OCI-LY1 (cell line): ENCODE measurements at regions not wholly inside any gene's neighbourhood (a gene's known extent, or its start where the extent isn't known, plus 50 kb on each side); places are given as distances from the start of the nearest gene placed in this dataset.

Experiments used
- H2AFZ ChIP-seq: fragments of 200-600 bp; sonication (generic), shearing (Covaris generic); 2 replicates; pipeline ENCODE4 v1.6.0; 2014; ENCODE audit warnings: antibody characterized with exemption, mild to moderate bottlenecking, low read length
- H3F3A ChIP-seq: fragments of 200-600 bp; sonication (generic), shearing (Covaris generic); 2 replicates; pipeline ENCODE4 v1.6.0; 2014; ENCODE audit warnings: mild to moderate bottlenecking, antibody characterized with exemption, low read length, moderate library complexity; ENCODE audit not compliant: insufficient read depth
- H3K27ac ChIP-seq: fragments of 200-600 bp; sonication (generic); 2 replicates; pipeline ENCODE4 v1.5.1; 2014; ENCODE audit warnings: low read length, mixed run types, mild to moderate bottlenecking, low read depth; ENCODE audit not compliant: poor library complexity, severe bottlenecking
- H3K27me3 ChIP-seq: fragments of 200-600 bp; sonication (generic); 2 replicates; pipeline ENCODE4 v1.6.0; 2014; ENCODE audit warnings: antibody characterized with exemption, mild to moderate bottlenecking, low read length, moderate library complexity; ENCODE audit not compliant: insufficient read depth
- H3K36me3 ChIP-seq: fragments of 200-600 bp; sonication (generic); 2 replicates; pipeline ENCODE4 v1.6.1; 2014; ENCODE audit warnings: mild to moderate bottlenecking, antibody characterized with exemption, low read length, moderate library complexity, mixed read lengths; ENCODE audit not compliant: insufficient read depth
- H3K4me1 ChIP-seq: fragments of 200-600 bp; sonication (generic); 2 replicates; pipeline ENCODE4 v1.5.1; 2014; ENCODE audit warnings: mild to moderate bottlenecking, low read length, moderate library complexity; ENCODE audit not compliant: insufficient read depth, severe bottlenecking
- H3K4me2 ChIP-seq: fragments of 200-600 bp; sonication (generic), shearing (Covaris generic); 2 replicates; pipeline ENCODE4 v1.6.1; 2014; ENCODE audit warnings: low read length
- H3K4me3 ChIP-seq: fragments of 200-600 bp; sonication (generic); 2 replicates; pipeline ENCODE4 v1.5.1; 2014; ENCODE audit warnings: low read length, low read depth, mild to moderate bottlenecking, mixed read lengths; ENCODE audit not compliant: poor library complexity, severe bottlenecking
- H3K79me2 ChIP-seq: fragments of 200-600 bp; shearing (Covaris generic); 2 replicates; pipeline ENCODE4 v1.6.1; 2016; ENCODE audit warnings: mixed run types, low read length, mixed read lengths; ENCODE audit not compliant: insufficient read depth
- H3K9ac ChIP-seq: fragments of 200-600 bp; sonication (generic), shearing (Covaris generic); 2 replicates; pipeline ENCODE4 v1.6.1; 2014; ENCODE audit warnings: mild to moderate bottlenecking, low read length, mixed read lengths
- H3K9me2 ChIP-seq: fragments of 200-600 bp; sonication (generic), shearing (Covaris generic); 2 replicates; pipeline ENCODE4 v1.6.1; 2014; ENCODE audit warnings: low read depth, mild to moderate bottlenecking, low read length, mixed read lengths
- H3K9me3 ChIP-seq: fragments of 200-600 bp; shearing (Covaris generic); 2 replicates; pipeline ENCODE4 v1.6.1; 2014; ENCODE audit warnings: low read length, mixed read lengths
- H4K20me1 ChIP-seq: fragments of 200-600 bp; sonication (generic), shearing (Covaris generic); 2 replicates; pipeline ENCODE4 v1.6.0; 2016; ENCODE audit warnings: mild to moderate bottlenecking, low read length; ENCODE audit not compliant: insufficient read depth
- CTCF ChIP-seq: fragments of 200-600 bp; sonication (generic), shearing (Covaris generic); IDR thresholded peaks from 2 replicates; pipeline ENCODE4 v1.5.1; 2017; ENCODE audit warnings: mild to moderate bottlenecking, antibody characterized with exemption, low read length, moderate library complexity, mixed read lengths
- EZH2 ChIP-seq: fragments of 200-600 bp; sonication (generic), shearing (Covaris generic); IDR thresholded peaks from 2 replicates; pipeline ENCODE4 v1.8.0; 2017; ENCODE audit warnings: borderline replicate concordance, mixed run types, mild to moderate bottlenecking, antibody characterized with exemption, low read length, moderate library complexity, mixed read lengths

GRCh38 chr3:158882445-158882844 lies 80.6 kb downstream of the MFSD1 start:
- Histone ChIP-seq H3K36me3 (no peaks in the 10 kb centered on the region), H3F3A (no peaks in the 10 kb centered on the region), H3K79me2 (no peaks in the 10 kb centered on the region), H3K27ac (no peak overlapping the region), H3K9me2 (no peaks in the 10 kb centered on the region), H3K4me1 (no peaks in the 10 kb centered on the region), H3K27me3 (no peaks in the 10 kb centered on the region), H3K4me3 (no peak overlapping the region), H3K4me2 (no peak overlapping the region), H4K20me1 (no peaks in the 10 kb centered on the region), H3K9ac (no peak overlapping the region), H3K9me3 (no peaks in the 10 kb centered on the region), H2AFZ (no peak overlapping the region)
- TF ChIP-seq CTCF, result no peak
- no peak for TF ChIP-seq EZH2

DNA sequence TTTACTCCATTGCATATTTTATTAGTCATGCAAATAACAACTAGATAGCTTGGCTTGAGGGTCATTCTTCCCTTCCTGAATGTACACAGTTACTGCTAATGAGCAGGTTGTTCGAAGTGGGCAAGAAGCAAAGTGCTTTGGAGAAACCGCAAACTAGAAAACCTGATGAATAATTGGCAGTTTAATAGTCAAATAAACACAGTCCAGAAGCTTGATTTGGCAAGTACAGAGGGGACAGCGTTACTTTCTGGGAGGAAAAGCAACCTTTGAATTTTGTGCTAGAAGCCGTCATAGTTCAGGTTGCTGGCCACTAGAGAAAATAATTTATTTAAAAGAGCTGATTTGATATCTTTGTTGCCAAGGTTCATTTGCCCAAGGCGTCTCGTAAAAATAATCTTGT lies 94.9 kb downstream of the MFSD1 start:
- H4K20me1 ChIP-seq, result no peaks in the 10 kb centered on the region
- no peaks in the 10 kb centered on the region for H3K36me3 ChIP-seq
- H3K4me2 ChIP-seq, result no peak overlapping the region
- no peak overlapping the region for H3K27ac ChIP-seq
- H3F3A ChIP-seq, result no peaks in the 10 kb centered on the region
- H3K27me3 ChIP-seq, result no peaks in the 10 kb centered on the region; the same call in 1 of the 2 replicates
- no peak for TF ChIP-seq EZH2
- TF ChIP-seq CTCF, result no peak
- H3K9me3 ChIP-seq, result no peaks in the 10 kb centered on the region
- H3K79me2 ChIP-seq, result no peaks in the 10 kb centered on the region
- no peak overlapping the region for H2AFZ ChIP-seq
- peaks cover 2% of the 10 kb centered on the region; the same call in 1 of the 2 replicates for H3K9me2 ChIP-seq
- H3K9ac ChIP-seq, result no peak overlapping the region
- H3K4me1 ChIP-seq, result no peaks in the 10 kb centered on the region
- no peak overlapping the region for H3K4me3 ChIP-seq

DNA sequence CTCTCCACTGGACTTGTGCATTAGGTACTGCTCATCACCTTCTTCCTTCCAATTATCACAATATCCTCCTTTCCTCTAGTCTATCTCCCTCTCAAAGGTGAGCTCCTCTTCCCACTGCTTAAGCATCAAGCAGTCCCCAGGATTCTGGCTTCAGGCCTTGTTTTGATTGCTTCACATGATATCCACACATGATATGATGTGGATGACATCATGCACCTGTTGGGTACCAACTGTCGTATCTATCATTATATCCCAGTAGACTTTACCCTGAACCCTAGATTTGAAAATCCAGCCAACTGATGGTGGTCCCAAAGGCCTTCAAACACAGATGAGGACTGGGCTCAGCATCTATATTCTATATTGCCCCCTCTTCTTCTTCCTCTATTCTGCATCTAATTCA lies 104.9 kb downstream of the MFSD1 start:
- no peak overlapping the region for H3K4me3 ChIP-seq
- no peak overlapping the region for H3K4me2 ChIP-seq
- H2AFZ ChIP-seq, result no peak overlapping the region
- H3K27ac ChIP-seq, result no peak overlapping the region
- H3K9me2 ChIP-seq, result no peaks in the 10 kb centered on the region
- H3K79me2 ChIP-seq, result no peaks in the 10 kb centered on the region
- TF ChIP-seq CTCF, result no peak
- TF ChIP-seq EZH2, result no peak
- H3K9ac ChIP-seq, result no peak overlapping the region
- no peaks in the 10 kb centered on the region for H4K20me1 ChIP-seq
- H3F3A ChIP-seq, result no peaks in the 10 kb centered on the region
- no peaks in the 10 kb centered on the region for H3K9me3 ChIP-seq
- H3K4me1 ChIP-seq, result no peaks in the 10 kb centered on the region
- no peaks in the 10 kb centered on the region for H3K36me3 ChIP-seq
- no peaks in the 10 kb centered on the region for H3K27me3 ChIP-seq
